C1 segment of cervical spinal cord (tissue), 14 donors: ENCODE measurements at regions not wholly inside any gene's neighbourhood (a gene's known extent, or its start where the extent isn't known, plus 50 kb on each side); places are given as distances from the start of the nearest gene placed in this dataset.
"Not testable (repeated sequence)": the region's sequence is repeated elsewhere in the genome, so short reads cannot be mapped to it uniquely, and the experiment has no call there.

Source experiments
- DNase-seq, 14 donors: peaks; one replicate each; lab custom pipeline; 2025; lab: John Stamatoyannopoulos, UW

GRCh38 chr11:103730131-103730940, 306.1 kb upstream of the DDI1 start:
- DNase-seq: peak in 1 of 14 donors; percentile 84

GRCh38 chr11:103731670-103732069, 304.8 kb upstream of the DDI1 start:
- no peak for DNase-seq

- DNase-seq: no peak
Observed at GRCh38 chr11:103733889-103734288, 302.6 kb upstream of the DDI1 start.

- no peak for DNase-seq
Observed at GRCh38 chr11:103735497-103736032, 300.9 kb upstream of the DDI1 start.

GRCh38 chr11:103736315-103737036, 300.0 kb upstream of the DDI1 start:
- DNase-seq: no peak

- peak in 2 of 14 donors; percentile 1 to 6 for DNase-seq
Observed at GRCh38 chr11:103737037-103737622, 299.3 kb upstream of the DDI1 start.

GRCh38 chr11:103737747-103738146, 298.7 kb upstream of the DDI1 start:
- DNase-seq: no peak

GRCh38 chr11:103739074-103739796, 297.2 kb upstream of the DDI1 start:
- DNase-seq: not testable (repeated sequence)

GRCh38 chr11:103744496-103745153, 291.8 kb upstream of the DDI1 start:
- no peak for DNase-seq

GRCh38 chr11:103749158-103749557, 287.3 kb upstream of the DDI1 start:
- no peak for DNase-seq

- DNase-seq: no peak
Observed at GRCh38 chr11:103768816-103769215, 267.6 kb upstream of the DDI1 start.

GRCh38 chr11:103773059-103773458, 263.4 kb upstream of the DDI1 start:
- no peak for DNase-seq

GRCh38 chr11:103773537-103773936, 262.9 kb upstream of the DDI1 start:
- no peak for DNase-seq

GRCh38 chr11:103779054-103779453, 257.4 kb upstream of the DDI1 start:
- no peak for DNase-seq

- DNase-seq: no peak
Observed at GRCh38 chr11:103789952-103790351, 246.5 kb upstream of the DDI1 start.

GRCh38 chr11:103792981-103793468, 243.4 kb upstream of the DDI1 start:
- DNase-seq: no peak

GRCh38 chr11:103794262-103794661, 242.2 kb upstream of the DDI1 start:
- DNase-seq: no peak

GRCh38 chr11:103798026-103798425, 238.4 kb upstream of the DDI1 start:
- no peak for DNase-seq

- DNase-seq: no peak
Observed at GRCh38 chr11:103798446-103798845, 238.0 kb upstream of the DDI1 start.

GRCh38 chr11:103800406-103801114, 235.9 kb upstream of the DDI1 start:
- DNase-seq: no peak
